Activated CD4-positive, alpha-beta memory T cell treated with anti-CD3 and anti-CD28 coated beads for 36 hours (primary cell): ENCODE measurements at regions not wholly inside any gene's neighbourhood (a gene's known extent, or its start where the extent isn't known, plus 50 kb on each side); places are given as distances from the start of the nearest gene placed in this dataset.

Experiments used
- CTCF ChIA-PET: fragments of 350-600 bp; sonication (Branson Sonifier 250); formaldehyde crosslinking; loops from one replicate; lab custom pipeline; 2021; ENCODE audit warnings: antibody characterized with exemption, inconsistent platforms; lab: Charles Lee
- POLR2A ChIA-PET: fragments of 350-600 bp; sonication (Branson Sonifier 250); formaldehyde crosslinking; loops from one replicate; lab custom pipeline; 2021; ENCODE audit warnings: antibody characterized with exemption; lab: Charles Lee
- DNase-seq: peaks from one replicate; pipeline ENCODE4 v3.0.0-alpha.2; 2020
- H3K27ac Mint-ChIP-seq: one replicate; pipeline ENCODE4 v1.8.0; 2021; ENCODE audit warnings: mixed read lengths
- H3K27me3 Mint-ChIP-seq: one replicate; pipeline ENCODE4 v1.8.0; 2021; ENCODE audit warnings: mixed read lengths
- H3K36me3 Mint-ChIP-seq: one replicate; pipeline ENCODE4 v1.8.0; 2021; ENCODE audit warnings: mixed read lengths
- H3K4me1 Mint-ChIP-seq: one replicate; pipeline ENCODE4 v1.8.0; 2021; ENCODE audit warnings: low read depth, mixed read lengths
- H3K4me3 Mint-ChIP-seq: one replicate; pipeline ENCODE4 v1.8.0; 2021; ENCODE audit warnings: mild to moderate bottlenecking, mixed read lengths
- H3K9me3 Mint-ChIP-seq: one replicate; pipeline ENCODE4 v1.8.0; 2021; ENCODE audit warnings: mixed read lengths
- intact Hi-C: fragments of 100-400 bp; cut with micrococcal nuclease; formaldehyde crosslinking; loops from one replicate; pipeline ENCODE4 v1.15.1; 2023

DNA sequence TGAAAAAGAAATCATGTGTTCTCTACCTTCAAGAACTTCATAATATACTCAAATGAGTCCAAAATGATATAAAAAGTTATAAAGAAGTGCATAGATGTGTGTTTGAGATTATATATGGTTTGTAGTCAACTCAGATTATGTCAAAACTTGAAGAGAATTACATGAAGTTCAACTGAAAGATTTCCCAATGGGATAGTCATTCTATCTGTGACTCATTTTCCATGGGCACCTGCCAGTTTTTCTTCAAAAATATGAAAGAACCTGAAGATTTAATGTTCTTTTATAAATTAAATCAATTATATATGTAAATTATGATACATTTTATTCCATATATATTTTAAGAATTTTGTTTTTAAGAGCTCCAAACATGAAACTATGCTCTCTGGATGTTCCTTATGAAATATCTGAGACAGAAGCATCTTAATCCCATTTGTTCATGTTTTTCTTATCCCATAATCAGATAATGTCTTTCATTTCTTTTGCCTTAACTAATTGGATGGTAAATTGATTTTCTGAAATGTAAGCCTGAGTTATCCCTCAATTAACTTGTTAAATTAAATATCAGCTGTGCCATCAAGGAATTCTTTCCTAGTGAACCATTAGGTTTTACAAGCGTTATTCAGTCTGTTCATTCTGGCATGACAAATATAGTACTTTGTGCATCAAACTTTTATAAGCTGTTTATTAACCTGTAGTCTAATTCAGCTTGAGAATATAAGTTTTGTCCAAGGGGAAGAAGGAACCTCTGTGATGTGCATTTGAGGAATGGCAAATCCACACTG is 387.1 kb downstream of the IPMK start:
- no peaks in the 10 kb centered on the region for H3K9me3 Mint-ChIP-seq
- H3K27ac Mint-ChIP-seq, result no peak overlapping the region
- POLR2A ChIA-PET, result no interaction called here
- intact Hi-C loops, result no loop called here
- CTCF ChIA-PET, result interaction anchor here (0.6 kb wide), 1 partner anchor 413 kb away, joined by 3 read pairs; no protein-coding TSS in a partner anchor
- no peaks in the 10 kb centered on the region for H3K4me1 Mint-ChIP-seq
- H3K4me3 Mint-ChIP-seq, result no peak overlapping the region
- no peaks in the 10 kb centered on the region for H3K36me3 Mint-ChIP-seq
- DNase-seq, result no peak
- H3K27me3 Mint-ChIP-seq, result no peaks in the 10 kb centered on the region

DNA sequence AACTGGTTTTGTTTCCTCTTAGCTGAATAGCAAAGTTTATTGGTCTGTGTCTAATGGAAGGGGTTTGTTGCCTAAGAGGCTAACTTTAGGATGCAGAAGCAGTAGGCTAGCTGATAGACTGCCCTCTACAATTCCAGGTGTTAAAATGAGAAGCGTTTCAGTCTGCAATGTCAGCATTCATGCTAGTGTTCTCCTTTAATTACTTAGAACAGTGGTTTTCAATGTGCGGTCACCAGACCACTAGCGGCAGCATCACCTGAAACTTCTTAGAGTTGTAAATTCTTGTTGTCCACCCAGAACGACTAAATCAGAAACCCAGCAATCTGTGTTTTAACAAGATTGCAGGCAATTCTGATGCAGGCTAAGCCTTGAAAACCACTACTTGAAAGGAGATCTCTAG is 392.9 kb downstream of the IPMK start:
- Mint-ChIP-seq H3K4me1 (no peaks in the 10 kb centered on the region), H3K4me3 (no peak overlapping the region), H3K9me3 (peaks cover 1% of the 10 kb centered on the region), H3K36me3 (no peaks in the 10 kb centered on the region), H3K27ac (no peak overlapping the region), H3K27me3 (no peaks in the 10 kb centered on the region)
- ChIA-PET CTCF (no interaction called here), POLR2A (no interaction called here)
- intact Hi-C loops, result no loop called here
- no peak for DNase-seq

DNA sequence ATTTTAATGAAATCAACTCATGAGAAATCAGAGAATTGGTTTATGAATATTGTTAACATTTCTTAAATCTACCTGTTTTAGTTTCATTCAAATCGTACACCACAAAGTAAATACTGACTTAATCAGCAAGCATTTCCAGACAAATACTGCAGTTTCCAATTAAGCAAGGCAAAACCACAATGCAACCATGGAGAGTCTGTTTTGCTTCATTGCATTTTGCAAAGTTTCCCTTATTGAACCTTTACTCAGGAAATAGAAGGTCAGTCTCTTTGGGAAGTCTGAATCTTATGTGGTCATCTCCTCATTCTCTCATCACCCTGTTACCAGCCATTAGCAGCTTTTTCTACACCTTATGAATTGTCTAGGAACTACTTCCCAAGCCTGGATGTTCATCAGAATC is 400.5 kb downstream of the IPMK start:
- DNase-seq, result no peak
- ChIA-PET CTCF (no interaction called here), POLR2A (no interaction called here)
- H3K27me3 Mint-ChIP-seq, result no peaks in the 10 kb centered on the region
- no peak overlapping the region for H3K27ac Mint-ChIP-seq
- intact Hi-C loops, result no loop called here
- H3K9me3 Mint-ChIP-seq, result peaks cover 2% of the 10 kb centered on the region
- no peak overlapping the region for H3K4me3 Mint-ChIP-seq
- no peaks in the 10 kb centered on the region for H3K36me3 Mint-ChIP-seq
- no peaks in the 10 kb centered on the region for H3K4me1 Mint-ChIP-seq

DNA sequence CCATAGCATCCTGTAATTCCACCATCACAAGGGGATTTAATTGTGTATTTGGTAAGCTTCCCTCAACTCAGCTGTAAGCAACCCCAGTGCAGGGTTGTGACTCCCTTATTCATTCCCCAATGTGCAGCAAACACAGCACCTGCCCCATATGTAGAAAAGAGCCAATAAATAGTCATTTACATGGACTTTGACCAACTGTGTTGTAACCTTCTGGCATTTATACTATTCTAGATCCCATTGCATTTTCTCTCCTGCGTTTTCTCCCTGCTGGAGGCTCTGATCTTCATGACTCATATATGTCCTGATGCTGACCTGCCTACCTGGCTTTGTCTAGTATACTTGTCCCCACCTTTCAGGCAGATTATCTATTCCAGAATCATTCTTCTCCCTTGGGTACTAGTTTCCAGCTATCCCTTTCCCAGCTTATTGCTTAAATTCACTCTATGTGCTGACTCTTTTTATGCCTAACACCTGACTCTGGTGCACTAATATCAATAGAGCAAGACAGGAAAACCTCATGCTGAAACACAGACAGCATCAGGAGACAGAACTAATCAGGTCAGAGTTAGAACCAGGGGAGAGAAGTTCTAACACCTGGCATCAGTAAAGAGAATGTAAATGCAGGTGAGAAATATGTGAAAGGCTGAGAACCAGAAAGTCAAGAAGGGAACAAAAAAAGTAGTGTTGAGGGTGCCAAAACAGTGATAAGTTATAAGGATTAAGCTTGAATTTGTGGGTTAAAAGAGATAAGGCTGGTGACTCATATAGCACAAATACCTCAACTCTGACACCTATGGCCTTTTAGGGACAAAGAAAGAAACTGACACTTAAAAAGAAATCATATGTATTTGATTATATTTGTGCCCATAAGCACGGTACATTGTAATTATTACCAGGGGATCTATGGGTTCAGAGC is 402.7 kb downstream of the IPMK start:
- no peak overlapping the region for H3K27ac Mint-ChIP-seq
- no peak overlapping the region for H3K4me3 Mint-ChIP-seq
- H3K27me3 Mint-ChIP-seq, result no peaks in the 10 kb centered on the region
- POLR2A ChIA-PET, result no interaction called here
- intact Hi-C loops, result no loop called here
- CTCF ChIA-PET, result no interaction called here
- H3K4me1 Mint-ChIP-seq, result no peaks in the 10 kb centered on the region
- peaks cover 2% of the 10 kb centered on the region for H3K9me3 Mint-ChIP-seq
- no peak for DNase-seq
- H3K36me3 Mint-ChIP-seq, result no peaks in the 10 kb centered on the region

DNA sequence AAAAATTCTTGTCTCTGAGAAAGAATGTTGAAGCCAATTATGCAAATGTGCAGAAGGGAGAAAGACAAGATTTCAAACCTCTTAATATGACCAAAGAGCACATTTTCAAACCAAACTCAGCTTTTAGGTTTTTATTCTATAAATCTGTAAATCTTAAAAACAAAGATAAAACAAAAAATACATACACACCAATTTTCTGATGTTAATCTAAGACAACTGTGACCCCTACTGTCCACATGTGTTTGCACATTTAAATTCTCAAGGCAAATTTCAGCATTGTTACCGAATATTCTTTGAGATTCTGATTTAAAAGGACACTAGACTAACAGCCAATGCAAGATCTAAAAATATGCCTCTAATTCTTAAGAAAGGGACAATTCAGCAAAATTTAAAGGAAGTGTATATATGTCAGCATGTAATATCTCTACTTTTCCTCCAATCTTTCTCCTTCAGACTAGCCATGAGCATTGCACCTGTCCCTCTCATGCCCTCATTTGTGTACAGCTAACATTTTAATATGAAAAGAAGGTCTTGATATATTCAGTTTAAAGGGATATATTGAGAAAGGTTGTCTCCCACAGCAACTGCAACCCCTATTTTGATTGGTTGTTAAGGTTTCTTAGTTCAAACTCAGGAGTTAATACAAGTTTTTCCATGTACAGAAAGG is 417.9 kb downstream of the IPMK start:
- intact Hi-C loops, result no loop called here
- Mint-ChIP-seq H3K27me3 (no peaks in the 10 kb centered on the region), H3K27ac (no peak overlapping the region)

DNA sequence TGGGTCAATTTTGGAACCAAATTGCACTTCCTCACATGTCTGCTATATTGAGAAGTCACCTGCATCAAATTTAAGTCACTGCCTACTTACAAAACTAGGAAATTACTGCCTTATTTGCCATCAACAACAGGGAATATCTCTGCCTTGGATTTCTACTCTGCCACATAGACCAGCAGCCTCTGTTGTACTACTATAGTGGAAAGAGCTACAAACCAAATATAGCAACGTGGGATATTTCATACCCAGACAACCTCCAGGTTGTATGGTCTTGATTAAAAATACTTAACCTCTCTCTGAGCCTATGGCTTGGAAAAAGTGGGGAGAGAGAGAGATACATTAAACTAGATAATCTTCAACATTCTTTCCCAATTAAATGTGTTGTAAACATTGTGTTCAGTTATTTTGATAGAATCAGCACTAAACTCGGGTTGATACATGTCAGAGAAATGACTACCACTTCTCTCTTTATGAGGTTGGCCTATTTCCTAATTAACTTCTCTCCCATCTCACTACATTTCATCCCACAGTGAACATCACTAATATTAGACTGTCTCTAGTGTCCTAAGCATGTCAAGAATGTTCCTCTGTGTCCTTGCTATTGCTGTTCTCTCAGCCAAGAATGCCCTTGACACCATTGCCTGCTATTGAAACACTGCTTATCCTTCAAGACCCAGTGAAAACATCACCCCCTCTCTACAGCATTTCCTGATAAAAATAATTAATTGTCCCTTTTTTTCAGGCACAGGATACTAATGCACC is 421.2 kb downstream of the IPMK start:
- POLR2A ChIA-PET, result no interaction called here
- Mint-ChIP-seq H3K36me3 (no peaks in the 10 kb centered on the region), H3K27ac (no peak overlapping the region), H3K9me3 (no peaks in the 10 kb centered on the region), H3K4me3 (no peak overlapping the region), H3K27me3 (no peaks in the 10 kb centered on the region), H3K4me1 (no peaks in the 10 kb centered on the region)
- intact Hi-C loops, result no loop called here
- DNase-seq, result no peak
- CTCF ChIA-PET, result no interaction called here

More for the DNA sequence above, 417.9 kb downstream of the IPMK start:
- CTCF ChIA-PET, result no interaction called here
- Mint-ChIP-seq H3K4me3 (no peak overlapping the region), H3K4me1 (no peaks in the 10 kb centered on the region), H3K9me3 (no peaks in the 10 kb centered on the region), H3K36me3 (no peaks in the 10 kb centered on the region)
- DNase-seq, result no peak
- POLR2A ChIA-PET, result no interaction called here

DNA sequence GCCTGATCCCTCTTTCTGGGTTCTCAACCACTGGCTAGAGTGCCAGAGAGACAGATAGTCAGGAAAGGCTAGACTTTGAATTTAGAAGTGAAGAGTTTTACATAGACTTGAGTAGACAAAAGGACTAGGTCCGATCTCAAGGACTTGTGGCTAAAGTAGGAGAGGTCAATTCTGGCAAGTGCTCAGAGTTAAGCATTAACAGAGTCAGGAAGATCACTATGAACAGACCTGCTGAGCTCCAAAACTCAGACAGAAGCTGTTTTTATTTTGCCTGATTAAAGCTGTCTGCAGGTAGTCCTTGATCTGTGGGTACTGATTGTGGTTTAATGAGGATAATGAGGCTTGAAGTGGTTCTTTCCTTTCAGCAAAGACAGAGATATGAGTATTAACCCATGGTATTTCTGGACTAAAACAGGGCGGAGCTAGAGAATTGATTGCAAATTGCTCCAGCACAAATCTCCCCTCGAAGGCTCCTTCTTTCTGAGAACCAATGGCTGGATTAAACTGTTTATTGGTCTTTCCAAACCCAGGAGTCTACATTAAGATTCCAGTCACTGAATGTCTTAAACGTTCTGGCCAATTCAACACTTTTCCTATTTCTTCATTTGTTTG is 423.2 kb downstream of the IPMK start:
- no peak for DNase-seq
- ChIA-PET CTCF (no interaction called here), POLR2A (no interaction called here)
- Mint-ChIP-seq H3K9me3 (peaks cover 18% of the 10 kb centered on the region), H3K27me3 (no peaks in the 10 kb centered on the region), H3K4me1 (no peaks in the 10 kb centered on the region), H3K27ac (no peak overlapping the region), H3K36me3 (no peaks in the 10 kb centered on the region), H3K4me3 (no peak overlapping the region)
- intact Hi-C loops, result no loop called here

DNA sequence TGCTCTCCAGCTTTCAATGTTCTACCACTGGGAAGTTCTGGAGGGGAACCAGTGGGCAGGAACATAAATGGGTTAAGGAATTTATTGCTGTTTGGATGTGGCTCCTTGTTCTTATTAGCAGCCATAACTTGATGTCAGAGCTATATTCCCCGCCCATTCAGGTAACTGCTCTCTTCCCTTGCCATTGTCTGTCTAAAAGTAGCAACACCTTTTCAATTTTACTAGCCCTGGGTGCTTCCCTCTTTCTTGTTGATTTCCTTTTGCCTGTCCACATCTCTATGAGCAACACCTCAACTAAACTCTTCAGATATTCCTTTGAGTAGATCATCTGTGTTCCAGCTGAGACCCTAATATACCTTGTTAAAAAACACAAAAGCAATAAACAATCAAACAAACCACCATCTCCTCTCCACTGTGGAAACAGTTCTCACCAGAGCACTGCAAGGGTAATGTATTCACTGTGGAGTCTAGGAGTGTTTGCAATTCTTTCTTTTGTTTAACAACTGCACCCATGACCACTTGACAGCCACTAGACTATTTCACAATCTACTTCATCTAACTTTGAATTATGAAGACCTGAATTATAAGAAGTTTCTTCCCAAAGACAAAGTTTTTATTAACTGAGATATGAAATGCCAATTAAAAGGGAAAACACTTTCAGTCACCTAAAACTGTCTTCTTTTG is 436.7 kb downstream of the IPMK start:
- no peaks in the 10 kb centered on the region for H3K4me1 Mint-ChIP-seq
- no peaks in the 10 kb centered on the region for H3K36me3 Mint-ChIP-seq
- H3K27ac Mint-ChIP-seq, result no peak overlapping the region
- no peak overlapping the region for H3K4me3 Mint-ChIP-seq
- H3K9me3 Mint-ChIP-seq, result no peaks in the 10 kb centered on the region
- POLR2A ChIA-PET, result no interaction called here
- CTCF ChIA-PET, result no interaction called here
- H3K27me3 Mint-ChIP-seq, result no peaks in the 10 kb centered on the region
- no peak for DNase-seq
- intact Hi-C loops, result no loop called here

DNA sequence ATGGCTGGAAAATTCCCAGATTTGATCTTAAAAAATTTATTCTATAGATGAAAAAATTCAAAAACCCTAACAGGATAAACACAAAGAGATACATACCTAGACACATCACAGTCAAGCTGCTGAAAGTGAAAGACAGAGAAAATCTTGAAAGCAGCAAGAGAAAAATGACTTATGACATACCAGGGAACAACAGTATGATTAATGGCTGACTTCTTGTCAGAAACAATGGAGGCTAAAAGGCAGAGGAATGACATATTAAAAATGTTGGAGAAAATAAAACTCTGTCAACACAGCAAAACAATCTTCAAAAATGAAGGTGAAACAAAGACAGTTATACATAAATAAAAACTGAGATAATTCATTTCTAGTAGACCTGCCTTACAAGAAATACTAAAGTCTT is 442.7 kb downstream of the IPMK start:
- Mint-ChIP-seq H3K27ac (no peak overlapping the region), H3K36me3 (no peaks in the 10 kb centered on the region), H3K4me3 (no peak overlapping the region), H3K4me1 (no peaks in the 10 kb centered on the region), H3K9me3 (no peaks in the 10 kb centered on the region), H3K27me3 (no peaks in the 10 kb centered on the region)
- DNase-seq, result no peak
- POLR2A ChIA-PET, result no interaction called here
- CTCF ChIA-PET, result no interaction called here
- intact Hi-C loops, result no loop called here

DNA sequence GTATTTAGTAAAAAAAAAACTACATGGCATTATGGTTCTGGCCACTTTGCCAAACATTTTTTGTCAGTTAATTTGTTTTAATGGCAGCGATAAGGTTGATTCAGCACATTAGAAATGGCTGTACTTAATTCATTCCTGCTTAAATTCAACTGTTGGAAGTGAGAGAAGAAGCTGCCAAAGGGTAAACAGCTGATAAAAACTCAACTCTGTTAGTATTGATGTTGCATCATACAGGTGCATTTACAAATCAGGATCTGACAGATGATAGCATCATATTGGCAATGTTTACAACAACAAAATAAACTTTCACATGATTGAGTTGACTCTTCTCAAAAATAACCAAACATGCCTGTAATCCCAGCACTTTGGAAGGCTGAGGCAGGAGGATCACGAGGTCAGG is 444.3 kb downstream of the IPMK start:
- no peaks in the 10 kb centered on the region for H3K4me1 Mint-ChIP-seq
- intact Hi-C loops, result no loop called here
- ChIA-PET POLR2A (no interaction called here), CTCF (no interaction called here)
- no peaks in the 10 kb centered on the region for H3K36me3 Mint-ChIP-seq
- no peak overlapping the region for H3K27ac Mint-ChIP-seq
- no peak for DNase-seq
- H3K4me3 Mint-ChIP-seq, result no peak overlapping the region
- no peaks in the 10 kb centered on the region for H3K27me3 Mint-ChIP-seq
- no peaks in the 10 kb centered on the region for H3K9me3 Mint-ChIP-seq

DNA sequence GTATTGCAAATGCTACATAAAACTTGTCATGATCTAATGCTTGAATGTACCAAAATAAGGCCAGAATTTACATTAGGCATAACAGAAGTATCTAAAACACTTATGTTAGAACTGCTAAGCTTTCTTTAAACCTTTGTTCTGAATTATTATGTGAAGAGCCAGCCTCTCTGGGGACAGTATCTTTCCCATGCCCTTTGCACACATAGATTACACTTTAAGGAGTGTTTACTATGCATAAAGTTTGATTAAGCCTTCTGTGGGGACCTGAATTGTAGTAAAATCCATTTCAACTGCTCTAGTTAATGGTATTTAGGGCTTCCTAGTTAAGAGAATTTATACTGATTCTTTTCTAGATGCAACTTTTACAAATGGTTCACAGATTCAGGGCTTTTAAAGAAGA is 444.7 kb downstream of the IPMK start:
- H3K4me3 Mint-ChIP-seq, result no peak overlapping the region
- CTCF ChIA-PET, result no interaction called here

More for the DNA sequence above, 444.7 kb downstream of the IPMK start:
- no peak overlapping the region for H3K27ac Mint-ChIP-seq
- H3K9me3 Mint-ChIP-seq, result no peaks in the 10 kb centered on the region
- H3K4me1 Mint-ChIP-seq, result no peaks in the 10 kb centered on the region
- intact Hi-C loops, result no loop called here
- no peaks in the 10 kb centered on the region for H3K36me3 Mint-ChIP-seq
- no peaks in the 10 kb centered on the region for H3K27me3 Mint-ChIP-seq
- POLR2A ChIA-PET, result no interaction called here
- no peak for DNase-seq
